ENCODE measurements at regions not wholly inside any gene's neighbourhood (a gene's known extent, or its start where the extent isn't known, plus 50 kb on each side); places are given as distances from the start of the nearest gene placed in this dataset.

GRCh38 chr1:34359411-34359810 is 182.7 kb downstream of the C1orf94 start:
- TF ChIP-seq TAF1 (IDR thresholded peaks at IDR 0.05; ENCODE audit: borderline replicate concordance, insufficient read depth, low read length) (no peak), REST (IDR thresholded peaks at IDR 0.05; ENCODE audit: insufficient read depth in 1 of 2, low read depth in 2 of 2, low read length in 2 of 2) (no peak)

Measured in PFSK-1 (cell line).